Activated T-cell treated with anti-CD3 and anti-CD28 coated beads, Interleukin-2, amount 50 U/mL, for 4 hours (primary cell): ENCODE measurements at regions not wholly inside any gene's neighbourhood (a gene's known extent, or its start where the extent isn't known, plus 50 kb on each side); places are given as distances from the start of the nearest gene placed in this dataset.

Source experiments
- ATAC-seq, 2 donors: fragments of 200-7000 bp; cut with Tn5 transposase; one replicate each; pipeline ENCODE4 v1.10.0; 2021
- DNase-seq: peaks from one replicate; pipeline ENCODE4 v3.0.0-alpha.2; 2020
- H3K27me3 Mint-ChIP-seq: one replicate; pipeline ENCODE4 v1.8.0; 2021; ENCODE audit warnings: low read depth, mixed read lengths
- H3K36me3 Mint-ChIP-seq: one replicate; pipeline ENCODE4 v1.8.0; 2022; ENCODE audit warnings: mixed read lengths; ENCODE audit not compliant: insufficient read depth
- H3K4me1 Mint-ChIP-seq: one replicate; pipeline ENCODE4 v1.8.0; 2021; ENCODE audit warnings: low read depth, mixed read lengths
- H3K4me3 Mint-ChIP-seq: one replicate; pipeline ENCODE4 v1.8.0; 2021; ENCODE audit warnings: mild to moderate bottlenecking, moderate library complexity, mixed read lengths
- H3K9me3 Mint-ChIP-seq: one replicate; pipeline ENCODE4 v1.8.0; 2021; ENCODE audit warnings: mixed read lengths

DNA sequence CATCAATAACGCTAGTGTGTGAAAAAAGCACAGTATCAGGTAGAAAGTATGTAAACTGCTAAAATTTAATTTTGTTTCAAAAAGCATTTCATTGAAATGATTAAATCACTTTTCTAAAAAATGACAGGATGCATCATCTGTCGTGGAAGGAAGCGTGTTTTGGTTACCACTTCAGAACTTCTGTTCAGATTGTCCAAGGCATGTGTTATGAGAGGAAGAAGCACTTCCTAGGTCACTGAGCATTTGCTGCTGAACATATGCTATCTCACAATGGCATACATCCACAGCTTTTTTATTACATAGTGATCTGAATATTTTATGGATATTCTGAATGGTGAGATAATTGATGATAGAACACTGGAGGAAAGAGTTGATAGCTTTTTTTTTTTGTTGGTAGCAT lies 737.5 kb downstream of the SATB2 start:
- Mint-ChIP-seq H3K9me3 (no peaks in the 10 kb centered on the region), H3K36me3 (no peaks in the 10 kb centered on the region), H3K27me3 (peaks cover 2% of the 10 kb centered on the region), H3K4me3 (no peak overlapping the region), H3K4me1 (no peaks in the 10 kb centered on the region)
- DNase-seq (no peak), ATAC-seq (no peak)

DNA sequence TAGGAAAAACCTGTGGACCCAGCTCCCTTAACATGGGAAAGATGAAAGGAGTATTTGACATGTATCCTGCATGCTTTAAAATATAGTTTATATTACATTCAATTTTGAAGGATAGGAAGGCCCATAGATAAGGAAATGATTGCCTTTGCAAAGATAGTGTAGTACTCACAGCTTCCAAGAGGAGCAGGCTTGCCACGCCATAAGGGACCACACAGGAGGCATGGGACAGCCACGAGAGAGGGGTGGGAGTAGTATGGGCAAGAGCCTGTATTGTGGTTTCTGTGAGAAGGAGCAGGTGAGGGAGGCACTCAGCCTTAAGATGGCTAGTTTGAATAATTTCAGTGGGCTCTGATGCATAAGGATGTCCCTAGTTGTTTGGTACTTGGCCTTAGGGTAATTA lies 740.3 kb downstream of the SATB2 start:
- Mint-ChIP-seq H3K9me3 (no peaks in the 10 kb centered on the region), H3K27me3 (no peaks in the 10 kb centered on the region), H3K4me3 (no peak overlapping the region), H3K36me3 (no peaks in the 10 kb centered on the region), H3K4me1 (no peaks in the 10 kb centered on the region)
- DNase-seq (no peak), ATAC-seq (no peak)

DNA sequence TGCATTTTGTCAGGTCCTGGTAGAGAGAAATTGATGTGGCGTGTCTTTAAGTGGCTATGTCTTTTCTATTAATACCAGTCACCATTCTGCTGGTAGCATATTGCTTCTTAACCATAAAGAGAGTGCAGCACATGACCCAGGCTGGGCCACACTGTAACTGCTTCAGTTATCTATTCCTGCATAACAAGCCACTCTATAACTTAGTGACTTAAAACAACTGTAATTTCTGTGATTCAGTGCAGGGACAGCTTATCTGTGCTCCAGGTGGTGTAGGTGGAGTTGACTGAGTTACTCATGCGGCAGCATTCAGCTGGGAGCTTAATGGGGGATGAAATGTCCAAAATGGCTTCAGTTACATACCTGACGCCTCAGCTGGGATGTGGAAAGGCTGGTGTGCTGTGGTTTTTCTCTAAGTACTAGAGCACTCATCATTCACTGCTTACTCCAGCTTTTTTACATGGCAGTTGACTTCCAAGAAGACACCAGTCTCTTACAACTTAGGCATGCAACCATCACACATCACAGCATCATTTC lies 742.4 kb downstream of the SATB2 start:
- ATAC-seq: no peak
- H3K9me3 Mint-ChIP-seq: no peaks in the 10 kb centered on the region
- no peaks in the 10 kb centered on the region for H3K27me3 Mint-ChIP-seq
- DNase-seq: no peak
- no peaks in the 10 kb centered on the region for H3K36me3 Mint-ChIP-seq
- H3K4me3 Mint-ChIP-seq: no peak overlapping the region
- H3K4me1 Mint-ChIP-seq: no peaks in the 10 kb centered on the region

DNA sequence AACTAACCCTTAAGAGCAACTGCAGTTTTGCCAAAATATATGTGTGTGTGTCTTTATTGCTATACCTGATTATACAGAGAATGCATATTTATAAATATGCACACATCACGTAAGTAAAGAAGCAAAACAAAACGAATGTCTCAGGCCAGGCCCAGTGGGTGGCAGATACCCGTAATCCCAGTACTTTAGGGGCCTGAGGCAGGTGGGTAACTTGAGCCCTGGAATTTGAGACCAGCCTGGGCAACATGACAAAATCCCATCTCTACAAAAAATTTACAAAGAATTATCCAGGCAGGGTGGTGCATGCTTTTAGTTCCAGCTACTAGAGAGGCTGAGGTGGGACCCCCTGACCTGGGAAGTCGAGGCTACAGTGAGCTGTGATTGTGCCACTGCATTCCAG lies 745.3 kb downstream of the SATB2 start:
- Mint-ChIP-seq H3K27me3 (no peaks in the 10 kb centered on the region), H3K4me1 (no peaks in the 10 kb centered on the region), H3K36me3 (no peaks in the 10 kb centered on the region), H3K4me3 (no peak overlapping the region), H3K9me3 (no peaks in the 10 kb centered on the region)
- ATAC-seq: no peak
- DNase-seq: no peak

DNA sequence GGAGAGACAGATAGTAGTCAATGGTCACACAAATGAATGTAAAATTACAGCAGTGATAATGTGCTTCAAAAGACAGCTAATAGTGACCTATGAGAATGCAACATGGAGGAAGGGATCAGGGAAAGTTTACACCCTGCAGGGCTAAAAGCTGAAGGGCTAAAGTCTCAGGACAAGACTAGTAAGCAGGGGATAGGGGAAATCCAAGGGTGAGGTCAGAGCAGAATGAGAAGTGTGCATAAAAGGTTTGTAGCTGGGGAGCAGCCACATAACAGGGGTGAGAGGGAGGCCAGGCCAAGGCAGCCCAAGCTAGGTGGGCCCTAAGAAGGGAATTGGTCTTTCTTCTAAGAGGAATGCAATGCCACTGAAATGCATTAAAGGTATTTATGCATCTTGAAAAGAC lies 746.3 kb downstream of the SATB2 start:
- no peaks in the 10 kb centered on the region for H3K9me3 Mint-ChIP-seq
- DNase-seq (no peak), ATAC-seq (no peak)
- no peaks in the 10 kb centered on the region for H3K36me3 Mint-ChIP-seq
- H3K4me1 Mint-ChIP-seq: no peaks in the 10 kb centered on the region
- H3K27me3 Mint-ChIP-seq: no peaks in the 10 kb centered on the region
- no peak overlapping the region for H3K4me3 Mint-ChIP-seq

DNA sequence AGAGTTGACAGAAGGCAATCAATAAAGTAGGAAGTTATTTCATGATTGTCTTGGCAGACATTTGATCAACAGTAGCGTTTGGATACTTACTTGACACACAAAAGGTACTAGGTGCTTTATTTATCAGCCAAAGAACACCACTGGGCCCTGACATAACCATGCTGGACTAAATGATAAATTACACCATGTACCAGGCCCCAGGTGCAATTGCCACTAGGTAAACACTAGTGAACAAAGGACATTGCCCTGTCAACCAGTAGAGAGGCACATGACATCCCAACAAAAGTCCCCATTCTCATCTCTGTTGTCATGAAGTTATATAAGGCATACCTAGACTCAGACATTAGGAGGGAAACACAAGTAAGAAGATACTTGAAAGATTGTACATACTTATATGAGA lies 747.2 kb downstream of the SATB2 start:
- DNase-seq (no peak), ATAC-seq (no peak)
- Mint-ChIP-seq H3K36me3 (no peaks in the 10 kb centered on the region), H3K9me3 (no peaks in the 10 kb centered on the region), H3K27me3 (no peaks in the 10 kb centered on the region), H3K4me3 (no peak overlapping the region), H3K4me1 (no peaks in the 10 kb centered on the region)

DNA sequence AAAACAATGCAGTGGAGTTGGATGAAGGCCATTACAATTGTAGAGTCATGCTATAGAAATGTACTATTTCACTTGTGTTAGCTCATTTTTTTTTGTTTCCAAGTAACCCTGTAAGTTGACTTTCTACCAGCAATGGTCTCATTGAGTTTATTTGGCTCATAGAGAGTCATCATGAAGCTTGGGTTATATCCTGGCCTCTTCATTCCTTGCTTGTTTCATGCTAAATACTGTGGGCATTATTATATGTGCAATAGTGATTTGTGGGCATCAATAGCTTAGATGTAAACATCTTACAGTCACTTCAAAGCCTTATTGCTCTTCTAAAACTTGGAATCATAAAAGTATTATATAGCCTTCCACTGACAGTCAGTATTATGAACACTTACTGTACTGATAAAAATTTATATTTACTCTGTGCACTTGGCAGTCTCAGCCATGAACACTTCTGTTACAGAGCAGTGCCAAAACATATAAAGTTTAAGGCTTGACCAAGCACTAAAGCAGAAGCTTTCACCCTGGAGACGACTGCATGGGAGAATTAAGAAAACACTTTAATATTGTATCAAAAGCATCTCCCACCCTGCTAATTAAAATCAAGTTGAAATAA lies 751.2 kb downstream of the SATB2 start:
- DNase-seq (no peak), ATAC-seq (no peak)
- H3K9me3 Mint-ChIP-seq: no peaks in the 10 kb centered on the region
- H3K4me1 Mint-ChIP-seq: no peaks in the 10 kb centered on the region
- H3K36me3 Mint-ChIP-seq: no peaks in the 10 kb centered on the region
- H3K4me3 Mint-ChIP-seq: no peak overlapping the region
- no peaks in the 10 kb centered on the region for H3K27me3 Mint-ChIP-seq

DNA sequence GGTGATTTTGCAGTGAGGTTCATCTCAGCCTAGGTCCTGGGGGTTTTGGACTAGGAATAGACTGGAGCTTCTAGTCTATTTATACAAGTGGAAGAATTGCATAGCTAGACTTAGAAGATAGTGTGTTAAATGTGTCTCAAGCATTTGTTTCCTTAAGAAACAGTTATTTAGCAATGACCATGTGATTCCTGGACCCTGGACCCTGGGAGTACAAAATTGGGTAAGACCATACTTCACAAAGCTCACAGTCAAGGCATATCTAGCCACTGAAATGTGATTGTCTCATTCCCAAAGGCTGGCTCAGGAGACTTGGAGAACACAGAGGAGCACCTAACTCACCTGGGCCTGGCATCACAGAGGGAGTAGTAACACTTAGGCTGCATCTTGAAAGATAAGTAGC lies 754.5 kb downstream of the SATB2 start:
- Mint-ChIP-seq H3K4me1 (no peaks in the 10 kb centered on the region), H3K27me3 (no peaks in the 10 kb centered on the region), H3K9me3 (no peaks in the 10 kb centered on the region), H3K4me3 (no peak overlapping the region), H3K36me3 (no peaks in the 10 kb centered on the region)
- DNase-seq (no peak), ATAC-seq (no peak)

DNA sequence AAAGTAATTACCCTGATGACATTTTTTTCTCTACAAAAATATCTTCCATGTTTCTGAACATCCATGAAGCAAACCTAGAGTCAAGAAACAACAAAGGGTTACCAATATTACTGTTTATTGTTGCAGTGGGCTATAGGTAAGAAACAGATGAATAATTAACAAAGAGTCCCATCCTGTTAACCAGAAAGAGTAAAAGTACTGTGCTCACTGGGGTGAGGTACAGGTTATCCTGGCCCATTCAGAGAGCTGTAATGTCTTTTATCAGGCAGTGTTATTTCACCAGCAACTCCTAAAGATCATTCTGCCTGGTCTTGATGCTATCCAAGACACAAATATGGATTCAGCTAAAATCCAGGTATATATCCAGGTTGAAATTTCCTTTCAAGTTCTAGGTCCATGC lies 754.9 kb downstream of the SATB2 start:
- H3K4me1 Mint-ChIP-seq: no peaks in the 10 kb centered on the region
- no peaks in the 10 kb centered on the region for H3K27me3 Mint-ChIP-seq
- no peaks in the 10 kb centered on the region for H3K9me3 Mint-ChIP-seq
- no peak overlapping the region for H3K4me3 Mint-ChIP-seq
- no peak for ATAC-seq
- no peak for DNase-seq
- H3K36me3 Mint-ChIP-seq: no peaks in the 10 kb centered on the region

DNA sequence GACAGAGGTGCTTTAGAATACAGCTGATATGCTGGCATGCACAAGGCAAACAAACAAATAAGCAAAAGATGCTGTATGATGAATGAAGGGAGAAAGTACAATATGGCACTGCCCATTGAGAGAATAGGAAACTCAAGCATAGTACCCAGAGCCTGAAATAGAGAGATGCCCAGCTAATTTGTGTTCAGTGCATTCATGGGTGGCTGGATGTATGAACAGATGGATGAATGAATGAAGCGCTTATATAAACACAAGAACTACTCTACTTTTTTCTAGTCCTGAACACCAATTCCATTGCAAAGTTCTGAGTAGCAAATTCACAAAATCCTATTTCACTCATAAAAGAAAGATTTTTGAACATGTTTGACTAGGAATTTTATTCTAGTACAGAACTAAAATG lies 756.3 kb downstream of the SATB2 start:
- Mint-ChIP-seq H3K4me1 (no peaks in the 10 kb centered on the region), H3K27me3 (no peaks in the 10 kb centered on the region), H3K4me3 (no peak overlapping the region), H3K9me3 (no peaks in the 10 kb centered on the region), H3K36me3 (no peaks in the 10 kb centered on the region)
- DNase-seq (no peak), ATAC-seq (no peak)

DNA sequence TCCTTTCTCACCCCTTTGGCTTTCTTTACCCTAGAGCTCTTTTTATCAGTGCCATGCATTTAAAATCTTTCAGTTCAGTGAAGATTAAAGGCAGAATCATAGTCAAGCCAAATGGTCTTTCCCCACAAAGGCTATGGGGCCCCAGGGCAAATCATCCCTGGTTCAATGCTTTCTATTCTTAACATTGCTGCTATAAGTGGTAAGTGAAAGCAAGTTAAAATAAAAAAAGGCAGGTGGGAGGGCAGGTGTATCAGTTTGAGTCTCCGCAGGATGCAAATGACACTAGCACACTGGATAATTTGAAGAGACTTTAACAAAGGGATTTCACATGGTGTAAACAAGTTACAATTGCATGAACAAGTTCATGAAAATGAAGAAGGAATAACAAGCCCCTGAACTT lies 757.4 kb downstream of the SATB2 start:
- no peak overlapping the region for H3K4me3 Mint-ChIP-seq
- ATAC-seq (no peak), DNase-seq (no peak)
- H3K27me3 Mint-ChIP-seq: no peaks in the 10 kb centered on the region
- no peaks in the 10 kb centered on the region for H3K36me3 Mint-ChIP-seq
- no peaks in the 10 kb centered on the region for H3K9me3 Mint-ChIP-seq
- no peaks in the 10 kb centered on the region for H3K4me1 Mint-ChIP-seq

DNA sequence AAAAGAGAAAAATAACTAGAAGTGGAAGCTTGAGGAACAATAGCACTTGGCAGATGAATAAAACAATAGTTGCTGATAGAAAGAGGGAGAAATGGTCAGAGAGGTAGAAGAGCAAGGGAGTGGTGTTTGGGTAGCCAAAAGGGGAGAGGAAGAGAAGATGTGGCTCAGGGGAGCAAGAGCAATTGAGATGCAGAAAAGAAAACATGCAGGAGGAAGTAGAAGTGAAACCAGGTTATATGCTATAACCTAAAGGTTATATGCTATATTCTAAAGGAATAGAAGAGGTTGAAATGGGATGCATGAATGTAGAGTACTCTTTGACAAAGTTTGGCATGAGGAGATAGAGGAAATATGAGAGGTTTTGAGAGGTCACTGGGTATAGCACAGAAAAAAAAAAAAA lies 759.5 kb downstream of the SATB2 start:
- H3K4me1 Mint-ChIP-seq: no peaks in the 10 kb centered on the region
- DNase-seq: no peak
- ATAC-seq: no peak
- no peak overlapping the region for H3K4me3 Mint-ChIP-seq
- H3K27me3 Mint-ChIP-seq: no peaks in the 10 kb centered on the region
- H3K36me3 Mint-ChIP-seq: no peaks in the 10 kb centered on the region
- no peaks in the 10 kb centered on the region for H3K9me3 Mint-ChIP-seq

DNA sequence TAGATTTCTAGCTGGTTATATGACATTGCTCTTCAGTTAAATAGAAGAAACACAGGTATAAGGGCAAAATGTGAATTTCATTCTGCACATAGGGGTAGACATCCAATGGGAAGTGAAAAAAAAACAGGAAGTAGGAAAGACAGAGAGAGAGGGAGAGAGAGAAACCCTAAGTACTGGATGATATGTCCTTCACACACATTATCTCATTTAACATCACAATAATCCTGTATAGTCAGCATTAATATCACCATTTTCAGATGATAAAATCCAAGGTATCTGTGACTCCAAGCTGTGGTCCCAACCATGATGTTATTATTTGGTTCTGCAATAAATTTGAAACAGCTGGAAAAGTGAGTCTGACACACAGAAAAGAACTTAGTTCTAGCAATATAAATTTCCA lies 759.9 kb downstream of the SATB2 start:
- H3K9me3 Mint-ChIP-seq: no peaks in the 10 kb centered on the region
- H3K27me3 Mint-ChIP-seq: no peaks in the 10 kb centered on the region
- no peak overlapping the region for H3K4me3 Mint-ChIP-seq
- H3K36me3 Mint-ChIP-seq: no peaks in the 10 kb centered on the region
- ATAC-seq (no peak), DNase-seq (no peak)
- H3K4me1 Mint-ChIP-seq: no peaks in the 10 kb centered on the region

DNA sequence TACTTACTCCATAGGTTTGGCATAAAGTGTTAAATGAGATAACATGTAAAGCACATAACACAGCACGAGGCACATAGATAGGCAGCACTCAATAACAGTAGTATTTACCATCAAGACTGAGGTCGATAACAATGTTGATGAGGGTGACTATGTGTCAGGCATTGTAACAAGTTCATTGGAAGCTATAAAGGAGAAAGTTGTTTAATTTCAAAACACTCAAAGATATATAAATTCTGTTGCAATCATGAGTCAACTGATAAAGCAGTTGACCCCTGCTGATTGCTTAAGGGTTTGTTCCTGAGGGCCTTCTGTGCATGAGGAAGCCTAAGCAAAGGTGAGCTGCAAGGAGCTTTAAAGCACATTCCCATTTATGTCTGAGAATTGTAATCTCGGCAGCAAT lies 760.5 kb downstream of the SATB2 start:
- ATAC-seq: no peak
- Mint-ChIP-seq H3K9me3 (no peaks in the 10 kb centered on the region), H3K27me3 (no peaks in the 10 kb centered on the region), H3K4me3 (no peak overlapping the region), H3K36me3 (no peaks in the 10 kb centered on the region), H3K4me1 (no peaks in the 10 kb centered on the region)
- no peak for DNase-seq

DNA sequence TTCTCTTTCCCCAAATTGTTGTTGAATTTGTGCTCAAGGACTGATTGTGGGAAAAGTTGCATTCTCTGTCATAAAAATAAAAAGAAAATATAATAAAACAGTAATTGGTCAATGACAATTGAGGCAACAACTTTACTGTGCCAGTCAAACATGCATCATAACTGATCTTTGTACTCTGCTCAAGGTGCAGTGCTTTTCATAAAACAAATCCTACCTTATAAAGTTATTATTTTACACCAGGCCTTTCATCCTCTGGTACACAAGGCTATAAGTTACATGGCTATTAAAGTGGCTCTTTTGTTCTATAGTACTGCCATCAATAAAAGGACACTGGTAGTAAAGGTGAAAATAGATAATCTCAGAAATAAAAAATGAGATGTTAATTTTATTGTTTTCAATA lies 761.9 kb downstream of the SATB2 start:
- Mint-ChIP-seq H3K4me1 (no peaks in the 10 kb centered on the region), H3K9me3 (no peaks in the 10 kb centered on the region), H3K27me3 (no peaks in the 10 kb centered on the region), H3K36me3 (no peaks in the 10 kb centered on the region), H3K4me3 (no peak overlapping the region)
- DNase-seq: no peak
- ATAC-seq: no peak
